Gastrocnemius medialis (tissue), 4 donors: ENCODE measurements at regions not wholly inside any gene's neighbourhood (a gene's known extent, or its start where the extent isn't known, plus 50 kb on each side); places are given as distances from the start of the nearest gene placed in this dataset.

Experiments
- POLR2A ChIP-seq, 2 donors: fragments of 450-650 bp; IDR thresholded peaks; one replicate each; pipeline ENCODE4 v1.6.1; 2017; ENCODE audit warnings: antibody characterized with exemption in 2 of 2, mild to moderate bottlenecking in 2 of 2, moderate library complexity in 2 of 2
- TF ChIP-seq, protein P1 (sequence below), 5 experiments: fragments of 450-650 bp in 3 of 5; fragments of 200-600 bp in 2 of 5; sonication (generic) in 2 of 5; IDR thresholded peaks in 4 of 5; conservative IDR thresholded peaks in 1 of 5; 1 replicate in 4 of 5; 2 replicates in 1 of 5; pipeline ENCODE4 v1.5.1; 2016 to 2019; ENCODE audit warnings: antibody characterized with exemption in 5 of 5, mild to moderate bottlenecking in 3 of 5, moderate library complexity in 3 of 5

- TF ChIP-seq, protein P1, sequence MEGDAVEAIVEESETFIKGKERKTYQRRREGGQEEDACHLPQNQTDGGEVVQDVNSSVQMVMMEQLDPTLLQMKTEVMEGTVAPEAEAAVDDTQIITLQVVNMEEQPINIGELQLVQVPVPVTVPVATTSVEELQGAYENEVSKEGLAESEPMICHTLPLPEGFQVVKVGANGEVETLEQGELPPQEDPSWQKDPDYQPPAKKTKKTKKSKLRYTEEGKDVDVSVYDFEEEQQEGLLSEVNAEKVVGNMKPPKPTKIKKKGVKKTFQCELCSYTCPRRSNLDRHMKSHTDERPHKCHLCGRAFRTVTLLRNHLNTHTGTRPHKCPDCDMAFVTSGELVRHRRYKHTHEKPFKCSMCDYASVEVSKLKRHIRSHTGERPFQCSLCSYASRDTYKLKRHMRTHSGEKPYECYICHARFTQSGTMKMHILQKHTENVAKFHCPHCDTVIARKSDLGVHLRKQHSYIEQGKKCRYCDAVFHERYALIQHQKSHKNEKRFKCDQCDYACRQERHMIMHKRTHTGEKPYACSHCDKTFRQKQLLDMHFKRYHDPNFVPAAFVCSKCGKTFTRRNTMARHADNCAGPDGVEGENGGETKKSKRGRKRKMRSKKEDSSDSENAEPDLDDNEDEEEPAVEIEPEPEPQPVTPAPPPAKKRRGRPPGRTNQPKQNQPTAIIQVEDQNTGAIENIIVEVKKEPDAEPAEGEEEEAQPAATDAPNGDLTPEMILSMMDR (IDR thresholded peaks at IDR 0.05 in 4 of 5, conservative IDR thresholded peaks at IDR 0.05 in 1 of 5), result no peak
- TF ChIP-seq POLR2A (IDR thresholded peaks at IDR 0.05), result no peak
Observed at GRCh38 chr18:73888565-73888964, 259.1 kb downstream of the FBXO15 start.
